ENCODE measurements at regions not wholly inside any gene's neighbourhood (a gene's known extent, or its start where the extent isn't known, plus 50 kb on each side); places are given as distances from the start of the nearest gene placed in this dataset.

DNA sequence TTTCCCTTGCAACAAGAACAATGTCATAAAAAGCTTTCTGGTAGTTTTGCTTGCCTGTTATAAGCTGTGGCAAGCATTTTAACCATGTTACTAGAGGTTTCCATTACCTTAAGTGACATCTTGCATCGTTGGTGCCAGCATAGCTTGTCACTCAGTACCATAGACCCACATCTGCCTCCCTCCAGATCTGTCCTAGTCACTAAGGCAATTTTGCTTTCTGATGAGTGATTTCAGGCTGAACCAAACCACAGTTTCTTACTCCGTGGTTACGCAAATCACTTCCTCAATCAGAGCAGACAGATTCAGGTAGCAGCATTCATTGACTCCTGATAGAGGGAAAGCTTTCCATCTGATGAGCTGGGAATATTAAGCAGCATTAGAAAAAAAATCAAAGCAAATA is 1057.5 kb upstream of the FAM98A start:
- Histone ChIP-seq H3K9me3 (no peaks in the 10 kb centered on the region), H3K27ac (no peak overlapping the region), H3K36me3 (no peaks in the 10 kb centered on the region), H3K4me3 (no peak overlapping the region), H3K4me1 (no peaks in the 10 kb centered on the region), H3K27me3 (no peaks in the 10 kb centered on the region)
- TF ChIP-seq EP300 (IDR thresholded peaks at IDR 0.05): no peak
- TF ChIP-seq POLR2A (IDR thresholded peaks at IDR 0.05): no peak
- TF ChIP-seq, protein P1, sequence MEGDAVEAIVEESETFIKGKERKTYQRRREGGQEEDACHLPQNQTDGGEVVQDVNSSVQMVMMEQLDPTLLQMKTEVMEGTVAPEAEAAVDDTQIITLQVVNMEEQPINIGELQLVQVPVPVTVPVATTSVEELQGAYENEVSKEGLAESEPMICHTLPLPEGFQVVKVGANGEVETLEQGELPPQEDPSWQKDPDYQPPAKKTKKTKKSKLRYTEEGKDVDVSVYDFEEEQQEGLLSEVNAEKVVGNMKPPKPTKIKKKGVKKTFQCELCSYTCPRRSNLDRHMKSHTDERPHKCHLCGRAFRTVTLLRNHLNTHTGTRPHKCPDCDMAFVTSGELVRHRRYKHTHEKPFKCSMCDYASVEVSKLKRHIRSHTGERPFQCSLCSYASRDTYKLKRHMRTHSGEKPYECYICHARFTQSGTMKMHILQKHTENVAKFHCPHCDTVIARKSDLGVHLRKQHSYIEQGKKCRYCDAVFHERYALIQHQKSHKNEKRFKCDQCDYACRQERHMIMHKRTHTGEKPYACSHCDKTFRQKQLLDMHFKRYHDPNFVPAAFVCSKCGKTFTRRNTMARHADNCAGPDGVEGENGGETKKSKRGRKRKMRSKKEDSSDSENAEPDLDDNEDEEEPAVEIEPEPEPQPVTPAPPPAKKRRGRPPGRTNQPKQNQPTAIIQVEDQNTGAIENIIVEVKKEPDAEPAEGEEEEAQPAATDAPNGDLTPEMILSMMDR (IDR thresholded peaks at IDR 0.05): no peak
- no peak for TF ChIP-seq POLR2AphosphoS5 (IDR thresholded peaks at IDR 0.05)
- ATAC-seq: no peak
- 85 to 86% methylated on average over 3 of the region's 3 CpGs for WGBS, 2 donors (ENCODE audit: low coverage in 1 of 2)

DNA sequence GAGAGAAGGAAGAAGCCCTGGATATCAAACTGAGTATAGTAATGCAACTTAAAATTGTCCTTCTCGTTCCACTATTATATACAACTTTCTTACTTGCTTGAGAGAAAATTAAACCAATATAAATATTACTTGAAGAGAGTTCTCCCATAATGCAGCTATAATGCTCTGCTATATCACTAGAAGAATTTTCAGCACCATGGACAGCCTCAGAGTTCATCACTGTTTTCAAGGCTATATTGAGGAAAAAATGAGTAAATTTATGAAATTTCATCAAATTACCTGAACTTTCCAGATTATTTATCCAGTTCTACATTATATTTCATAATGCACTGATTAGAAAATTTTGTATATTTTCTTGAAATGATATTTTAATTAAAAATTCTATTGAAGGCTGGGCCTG is 1053.5 kb upstream of the FAM98A start:
- ATAC-seq: no peak
- Histone ChIP-seq H3K4me1 (no peaks in the 10 kb centered on the region), H3K4me3 (no peak overlapping the region), H3K27me3 (no peaks in the 10 kb centered on the region), H3K36me3 (no peaks in the 10 kb centered on the region), H3K27ac (no peak overlapping the region), H3K9me3 (no peaks in the 10 kb centered on the region)
- TF ChIP-seq EP300 (IDR thresholded peaks at IDR 0.05) (no peak), POLR2AphosphoS5 (IDR thresholded peaks at IDR 0.05) (no peak), POLR2A (IDR thresholded peaks at IDR 0.05) (no peak)
- TF ChIP-seq, protein P1 (IDR thresholded peaks at IDR 0.05): no peak
- WGBS, 2 donors (ENCODE audit: low coverage in 1 of 2): 45 to 50% methylated on average over 1 of the region's 1 CpG

DNA sequence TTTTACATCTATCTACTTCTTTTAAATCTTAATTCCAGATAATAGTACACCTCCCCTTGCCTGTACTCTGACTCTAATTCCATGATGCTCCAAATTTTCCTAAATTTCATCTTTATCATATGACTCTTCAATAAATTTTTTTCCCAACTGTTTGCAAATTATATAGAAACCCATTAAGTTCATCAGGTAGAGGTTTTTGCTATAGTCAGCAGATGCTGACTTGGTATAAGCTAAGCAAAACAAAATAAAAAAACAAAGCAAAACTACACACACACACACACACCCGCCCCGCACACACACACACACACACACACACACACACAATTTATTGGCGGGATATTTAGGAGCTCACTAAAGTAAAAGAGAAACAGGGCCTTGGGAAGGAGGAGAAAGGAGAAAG is 1047.8 kb upstream of the FAM98A start:
- ATAC-seq: no peak
- WGBS, 2 donors (ENCODE audit: low coverage in 1 of 2): 95 to 96% methylated on average over 3 of the region's 3 CpGs
- H3K4me1 ChIP-seq: no peaks in the 10 kb centered on the region
- no peaks in the 10 kb centered on the region for H3K36me3 ChIP-seq
- H3K27me3 ChIP-seq: no peaks in the 10 kb centered on the region
- H3K27ac ChIP-seq: no peak overlapping the region
- H3K9me3 ChIP-seq: peaks cover 0 to 12% (median 0%) of the 10 kb centered on the region in 3 donors
- no peak for TF ChIP-seq EP300 (IDR thresholded peaks at IDR 0.05)
- no peak for TF ChIP-seq POLR2A (IDR thresholded peaks at IDR 0.05)
- TF ChIP-seq POLR2AphosphoS5 (IDR thresholded peaks at IDR 0.05): no peak
- TF ChIP-seq, protein P1 (IDR thresholded peaks at IDR 0.05): no peak
- no peak overlapping the region for H3K4me3 ChIP-seq

DNA sequence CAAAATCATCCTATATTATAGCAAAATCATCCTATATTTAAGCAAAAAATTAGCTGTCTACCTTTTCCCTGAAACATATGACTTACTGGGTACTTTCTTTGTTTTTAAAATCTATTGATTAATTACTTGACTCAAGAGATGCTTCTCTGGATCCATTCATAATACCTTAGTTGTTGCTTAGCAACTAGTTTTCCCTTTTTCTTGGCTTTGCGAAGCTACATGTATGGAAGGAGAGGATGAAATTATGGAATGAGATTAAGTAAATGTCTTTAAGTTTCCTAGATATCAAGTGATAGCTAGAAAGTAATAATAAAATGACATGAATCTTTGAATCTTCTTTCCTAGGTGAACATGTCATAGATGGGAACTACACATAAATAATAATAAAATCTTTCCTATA is 1033.2 kb upstream of the FAM98A start:
- 78 to 88% methylated on average over 1 of the region's 1 CpG for WGBS, 2 donors (ENCODE audit: low coverage in 1 of 2)
- Histone ChIP-seq H3K36me3 (no peaks in the 10 kb centered on the region), H3K4me3 (no peak overlapping the region), H3K4me1 (no peaks in the 10 kb centered on the region), H3K9me3 (peaks cover 0 to 19% (median 0%) of the 10 kb centered on the region in 3 donors), H3K27me3 (no peaks in the 10 kb centered on the region), H3K27ac (no peak overlapping the region)
- ATAC-seq: no peak
- TF ChIP-seq, protein P1 (IDR thresholded peaks at IDR 0.05): no peak
- TF ChIP-seq POLR2A (IDR thresholded peaks at IDR 0.05) (no peak), EP300 (IDR thresholded peaks at IDR 0.05) (no peak), POLR2AphosphoS5 (IDR thresholded peaks at IDR 0.05) (no peak)

DNA sequence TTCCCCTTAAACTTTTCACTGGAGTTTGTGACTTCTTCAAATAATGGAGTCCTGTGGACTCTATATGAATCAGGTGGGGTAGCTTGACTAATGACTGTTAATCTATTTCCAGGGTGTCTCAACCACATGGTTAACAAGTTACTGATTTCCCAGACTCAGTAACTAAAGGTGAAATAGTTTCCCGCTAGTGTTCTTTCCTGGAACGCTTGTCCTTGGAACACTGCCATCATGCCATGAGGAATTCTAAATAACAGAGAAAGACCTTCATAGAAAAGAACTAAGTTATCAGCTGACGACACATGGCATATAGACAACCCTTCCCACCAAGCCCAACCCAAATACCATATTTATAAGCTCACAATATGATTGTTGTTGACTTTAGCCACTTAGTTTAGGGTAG is 1027.9 kb upstream of the FAM98A start:
- Histone ChIP-seq H3K4me1 (peaks cover 0 to 11% (median 0%) of the 10 kb centered on the region in 3 donors), H3K36me3 (no peaks in the 10 kb centered on the region), H3K27ac (no peak overlapping the region), H3K9me3 (no peaks in the 10 kb centered on the region), H3K4me3 (no peak overlapping the region), H3K27me3 (no peaks in the 10 kb centered on the region)
- ATAC-seq: no peak
- peak; percentile 10 for TF ChIP-seq POLR2AphosphoS5 (IDR thresholded peaks at IDR 0.05)
- TF ChIP-seq, protein P1 (IDR thresholded peaks at IDR 0.05): no peak
- 9 to 19% methylated on average over 3 of the region's 3 CpGs for WGBS, 2 donors (ENCODE audit: low coverage in 1 of 2)
